ENCODE measurements at regions not wholly inside any gene's neighbourhood (a gene's known extent, or its start where the extent isn't known, plus 50 kb on each side); places are given as distances from the start of the nearest gene placed in this dataset.

GRCh38 chr2:129769185-129769991 is 210.1 kb upstream of the RAB6C start:
- no peak for DNase-seq

- DNase-seq = no peak
These were observed 207.9 kb upstream of the RAB6C start for GRCh38 chr2:129771418-129772189.

GRCh38 chr2:129772190-129772579 is 207.3 kb upstream of the RAB6C start:
- DNase-seq = no peak

- no peak for DNase-seq
These were observed 203.4 kb upstream of the RAB6C start for GRCh38 chr2:129775952-129776653.

GRCh38 chr2:129777146-129777545 is 202.3 kb upstream of the RAB6C start:
- DNase-seq = no peak

GRCh38 chr2:129777762-129778583 is 201.5 kb upstream of the RAB6C start:
- no peak for DNase-seq

GRCh38 chr2:129778584-129778877 is 200.9 kb upstream of the RAB6C start:
- no peak for DNase-seq

- DNase-seq = no peak
These were observed 199.7 kb upstream of the RAB6C start for GRCh38 chr2:129779783-129780182.

- DNase-seq = no peak
These were observed 198.9 kb upstream of the RAB6C start for GRCh38 chr2:129780316-129781270.

- no peak for DNase-seq
These were observed 197.5 kb upstream of the RAB6C start for GRCh38 chr2:129781749-129782632.

GRCh38 chr2:129782633-129782990 is 196.9 kb upstream of the RAB6C start:
- no peak for DNase-seq

- DNase-seq = no peak
These were observed 195.0 kb upstream of the RAB6C start for GRCh38 chr2:129784486-129784885.

- no peak for DNase-seq
These were observed 187.8 kb upstream of the RAB6C start for GRCh38 chr2:129791712-129792111.

GRCh38 chr2:129793431-129793902 is 186.0 kb upstream of the RAB6C start:
- no peak for DNase-seq

- DNase-seq = no peak
These were observed 185.3 kb upstream of the RAB6C start for GRCh38 chr2:129794116-129794515.

GRCh38 chr2:129794540-129794939 is 184.9 kb upstream of the RAB6C start:
- DNase-seq = no peak

GRCh38 chr2:129796225-129796624 is 183.2 kb upstream of the RAB6C start:
- DNase-seq = no peak

GRCh38 chr2:129796801-129797488 is 182.5 kb upstream of the RAB6C start:
- DNase-seq = no peak

GRCh38 chr2:129797489-129798300 is 181.8 kb upstream of the RAB6C start:
- no peak for DNase-seq

Measured in DMS79 (cell line).